Endothelial cell of umbilical vein (primary cell): ENCODE measurements at regions not wholly inside any gene's neighbourhood (a gene's known extent, or its start where the extent isn't known, plus 50 kb on each side); places are given as distances from the start of the nearest gene placed in this dataset.

ENCODE experiments used
- BruUV-seq: library from RNA; stranded (reverse); fragments of 400-500 nt; replicated peaks from 2 replicates; lab custom pipeline; 2021; lab: Mats Ljungman, UMichigan
- CTCF ChIA-PET: fragments of 300-600, 350-600 bp; sonication (Branson Sonifier 250); formaldehyde crosslinking; loops from one replicate; lab custom pipeline; 2021; ENCODE audit warnings: antibody characterized with exemption, inconsistent platforms; lab: Charles Lee
- POLR2A ChIA-PET: fragments of 300-600, 350-600 bp; sonication (Branson Sonifier 250); formaldehyde crosslinking; loops from one replicate; lab custom pipeline; 2021; ENCODE audit warnings: antibody characterized with exemption, inconsistent platforms; lab: Charles Lee
- DNase-seq: peaks from one replicate; pipeline ENCODE4 v3.0.0-alpha.2; 2011; ENCODE audit warnings: low read depth, low spot score
- FAIRE-seq: peaks from 2 replicates; lab custom pipeline; 2011; peaks lifted over from hg19 to GRCh38; lab: Jason Lieb, UNC
- H2AFZ ChIP-seq: 2 replicates; pipeline ENCODE4 v1.6.0; 2012; ENCODE audit warnings: low read depth, low read length, control low read depth, inconsistent platforms
- H3K27ac ChIP-seq: 2 replicates; pipeline ENCODE4 v1.5.1; 2011; ENCODE audit warnings: low read depth, mild to moderate bottlenecking, control low read depth, low read length, moderate library complexity; ENCODE audit not compliant: insufficient read depth
- H3K27me3 ChIP-seq, 2 experiments: 2 replicates each; pipeline versions ENCODE4 v1.6.0 to v1.6.1; 2011; ENCODE audit warnings: low read length in 2 of 2, mixed read lengths in 1 of 2; ENCODE audit not compliant: control insufficient read depth in 2 of 2, insufficient read depth in 2 of 2
- H3K36me3 ChIP-seq, 2 experiments: 2 replicates in 1 of 2; 3 replicates in 1 of 2; pipeline ENCODE4 v1.5.1; 2011; ENCODE audit warnings: low read length in 2 of 2, mild to moderate bottlenecking in 1 of 2, moderate library complexity in 1 of 2; ENCODE audit not compliant: control insufficient read depth in 2 of 2, insufficient read depth in 2 of 2; ENCODE audit errors: extremely low read depth in 1 of 2
- H3K4me1 ChIP-seq: 3 replicates; pipeline ENCODE4 v1.5.1; 2011; ENCODE audit warnings: mild to moderate bottlenecking, low read length; ENCODE audit not compliant: control insufficient read depth, insufficient read depth; ENCODE audit errors: extremely low read depth
- H3K4me2 ChIP-seq: 2 replicates; pipeline ENCODE4 v1.6.1; 2011; ENCODE audit warnings: low read length, control low read depth, mixed read lengths; ENCODE audit not compliant: insufficient read depth
- H3K4me3 ChIP-seq, 3 experiments: fragments of 200-600 bp in 1 of 3; sonication (generic), shearing (Covaris generic) in 1 of 3; replicated peaks in 1 of 3; 2 replicates each; pipeline ENCODE4 v1.5.1; 2011 to 2016; ENCODE audit warnings: control low read depth in 3 of 3, low read length in 3 of 3, mild to moderate bottlenecking in 2 of 3, inconsistent platforms in 1 of 3, low read depth in 1 of 3, moderate library complexity in 1 of 3; ENCODE audit not compliant: insufficient read depth in 1 of 3
- H3K79me2 ChIP-seq: 2 replicates; pipeline ENCODE4 v1.6.0; 2012; ENCODE audit warnings: low read length, inconsistent platforms; ENCODE audit not compliant: control insufficient read depth, insufficient read depth
- H3K9ac ChIP-seq: replicated peaks from 2 replicates; pipeline ENCODE3; 2011; ENCODE audit warnings: low read length, control low read depth; ENCODE audit not compliant: insufficient read depth; ENCODE audit errors: extremely low read depth
- H3K9me1 ChIP-seq: replicated peaks from 3 replicates; pipeline ENCODE4 v1.6.0; 2011; ENCODE audit warnings: mild to moderate bottlenecking, low read length; ENCODE audit not compliant: control insufficient read depth, insufficient read depth; ENCODE audit errors: extremely low read depth
- H3K9me3 ChIP-seq: replicated peaks from 2 replicates; pipeline ENCODE4 v1.5.1; 2012; ENCODE audit warnings: low read length, inconsistent platforms; ENCODE audit not compliant: control insufficient read depth, insufficient read depth
- H4K20me1 ChIP-seq: replicated peaks from 2 replicates; pipeline ENCODE3; 2011; ENCODE audit warnings: mild to moderate bottlenecking, low read length; ENCODE audit not compliant: control insufficient read depth, insufficient read depth; ENCODE audit errors: extremely low read depth
- FOS ChIP-seq: IDR thresholded peaks from 2 replicates; pipeline ENCODE4 v1.6.1; 2011; ENCODE audit warnings: mild to moderate bottlenecking, low read length, moderate library complexity, borderline replicate concordance; ENCODE audit not compliant: insufficient read depth
- GATA2 ChIP-seq: IDR thresholded peaks from 2 replicates; pipeline ENCODE4 v1.7.0; 2011; ENCODE audit warnings: low read depth, mild to moderate bottlenecking, moderate library complexity, mixed read lengths, low read length; ENCODE audit not compliant: insufficient read length, insufficient read depth
- JUN ChIP-seq: IDR thresholded peaks from 2 replicates; pipeline ENCODE4 v1.6.1; 2011; ENCODE audit warnings: borderline replicate concordance, low read depth; ENCODE audit not compliant: insufficient read length, insufficient read depth
- POLR2AphosphoS5 ChIP-seq: IDR thresholded peaks from 2 replicates; pipeline ENCODE4 v1.6.1; 2012; ENCODE audit warnings: low read depth, mild to moderate bottlenecking, control low read depth, low read length, moderate library complexity; ENCODE audit not compliant: insufficient read depth
- dilution Hi-C: fragments of 300-500 bp; cut with MboI; formaldehyde crosslinking; loops from one replicate; pipeline ENCODE4 v1.15.0; 2019; ENCODE audit warnings: low sequenced_read_pairs; ENCODE audit not compliant: extremely low pct_ligation_motif_present
- intact Hi-C: fragments of 100-400 bp; cut with micrococcal nuclease; formaldehyde crosslinking; loops from one replicate; pipeline ENCODE4 v1.10.0; 2022
- TF ChIP-seq, protein P1 (sequence below), 2 donors: IDR thresholded peaks; 1 replicate in 1 of 2; 2 replicates in 1 of 2; pipeline ENCODE4 v1.5.1; 2011; ENCODE audit warnings: low read length in 2 of 2, mild to moderate bottlenecking in 2 of 2, moderate library complexity in 2 of 2, control low read depth in 1 of 2, inconsistent platforms in 1 of 2, low read depth in 1 of 2; ENCODE audit not compliant: insufficient read depth in 1 of 2; ENCODE audit errors: extremely low read depth in 1 of 2
- TF ChIP-seq, protein P2 (sequence below): IDR thresholded peaks from 2 replicates; pipeline ENCODE4 v1.6.1; 2011; ENCODE audit not compliant: insufficient read depth, insufficient read length

DNA sequence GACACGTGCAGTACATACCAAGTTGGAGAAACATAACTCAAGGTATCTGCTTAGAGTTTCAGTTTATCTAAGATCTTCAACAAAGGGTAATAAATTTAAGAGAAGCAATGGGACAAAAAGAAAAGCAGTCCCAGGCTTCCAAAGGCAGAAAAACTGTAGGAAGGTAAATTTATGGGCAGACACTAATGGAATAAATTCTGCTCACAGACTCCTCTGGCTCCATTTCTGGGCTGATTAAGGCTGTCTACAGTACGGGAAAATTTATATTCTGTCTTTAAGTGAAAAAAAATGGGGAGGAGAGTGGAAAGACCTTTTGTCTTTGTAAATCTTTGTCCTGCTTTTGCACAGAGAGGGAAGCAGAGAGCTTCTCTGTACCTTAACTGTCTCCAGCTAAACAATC lies 587.5 kb upstream of the IGFBP3 start:
- Histone ChIP-seq H3K27ac (no peak overlapping the region), H3K4me2 (no peak overlapping the region), H3K4me3 (no peak overlapping the region), H3K79me2 (no peaks in the 10 kb centered on the region), H2AFZ (no peak overlapping the region), H4K20me1 (no peaks in the 10 kb centered on the region), H3K27me3 (no peaks in the 10 kb centered on the region), H3K36me3 (no peaks in the 10 kb centered on the region), H3K4me1 (no peaks in the 10 kb centered on the region), H3K9me1 (no peaks in the 10 kb centered on the region), H3K9me3 (no peaks in the 10 kb centered on the region), H3K9ac (no peak overlapping the region)
- POLR2A ChIA-PET: no interaction called here
- intact Hi-C loops (no loop called here), dilution Hi-C loops (no loop called here)
- FAIRE-seq (no peak), DNase-seq (no peak)
- TF ChIP-seq, protein P1, sequence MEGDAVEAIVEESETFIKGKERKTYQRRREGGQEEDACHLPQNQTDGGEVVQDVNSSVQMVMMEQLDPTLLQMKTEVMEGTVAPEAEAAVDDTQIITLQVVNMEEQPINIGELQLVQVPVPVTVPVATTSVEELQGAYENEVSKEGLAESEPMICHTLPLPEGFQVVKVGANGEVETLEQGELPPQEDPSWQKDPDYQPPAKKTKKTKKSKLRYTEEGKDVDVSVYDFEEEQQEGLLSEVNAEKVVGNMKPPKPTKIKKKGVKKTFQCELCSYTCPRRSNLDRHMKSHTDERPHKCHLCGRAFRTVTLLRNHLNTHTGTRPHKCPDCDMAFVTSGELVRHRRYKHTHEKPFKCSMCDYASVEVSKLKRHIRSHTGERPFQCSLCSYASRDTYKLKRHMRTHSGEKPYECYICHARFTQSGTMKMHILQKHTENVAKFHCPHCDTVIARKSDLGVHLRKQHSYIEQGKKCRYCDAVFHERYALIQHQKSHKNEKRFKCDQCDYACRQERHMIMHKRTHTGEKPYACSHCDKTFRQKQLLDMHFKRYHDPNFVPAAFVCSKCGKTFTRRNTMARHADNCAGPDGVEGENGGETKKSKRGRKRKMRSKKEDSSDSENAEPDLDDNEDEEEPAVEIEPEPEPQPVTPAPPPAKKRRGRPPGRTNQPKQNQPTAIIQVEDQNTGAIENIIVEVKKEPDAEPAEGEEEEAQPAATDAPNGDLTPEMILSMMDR (IDR thresholded peaks at IDR 0.05; ENCODE audit: extremely low read depth in 1 of 2, insufficient read depth in 1 of 2, low read depth in 1 of 2, low read length in 2 of 2): no peak
- no peak for TF ChIP-seq FOS
- TF ChIP-seq GATA2: no peak
- no peak for TF ChIP-seq JUN
- no peak for TF ChIP-seq POLR2AphosphoS5
- TF ChIP-seq, protein P2, sequence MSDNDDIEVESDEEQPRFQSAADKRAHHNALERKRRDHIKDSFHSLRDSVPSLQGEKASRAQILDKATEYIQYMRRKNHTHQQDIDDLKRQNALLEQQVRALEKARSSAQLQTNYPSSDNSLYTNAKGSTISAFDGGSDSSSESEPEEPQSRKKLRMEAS: no peak
- BruUV-seq: no TSS peak
- CTCF ChIA-PET: interaction anchor here (1.4 kb wide), 1 partner anchor 9 kb away, joined by 4 read pairs; no protein-coding TSS in a partner anchor
